HEK293T (cell line): ENCODE measurements at regions not wholly inside any gene's neighbourhood (a gene's known extent, or its start where the extent isn't known, plus 50 kb on each side); places are given as distances from the start of the nearest gene placed in this dataset.
"Not testable (repeated sequence)": the region's sequence is repeated elsewhere in the genome, so short reads cannot be mapped to it uniquely, and the experiment has no call there.

Experiments
- ARNT ChIP-seq: fragments of 450-650 bp; IDR thresholded peaks from 2 replicates; pipeline ENCODE4 v1.6.1; 2017; ENCODE audit warnings: mild to moderate bottlenecking
- BHLHE40 ChIP-seq: fragments of 450-650 bp; IDR thresholded peaks from 2 replicates; pipeline ENCODE4 v1.6.1; 2016; ENCODE audit warnings: mild to moderate bottlenecking, moderate library complexity, borderline replicate concordance
- ELF4 ChIP-seq: fragments of 450-650 bp; IDR thresholded peaks from 2 replicates; pipeline ENCODE4 v1.6.1; 2017; ENCODE audit warnings: antibody characterized with exemption
- FOXA1 ChIP-seq: fragments of 450-650 bp; IDR thresholded peaks from 2 replicates; pipeline ENCODE4 v1.6.1; 2016; ENCODE audit warnings: mild to moderate bottlenecking
- FOXM1 ChIP-seq: fragments of 450-650 bp; IDR thresholded peaks from 2 replicates; pipeline ENCODE4 v1.6.1; 2017; ENCODE audit warnings: mild to moderate bottlenecking, borderline replicate concordance
- HDGF ChIP-seq: fragments of 450-650 bp; IDR thresholded peaks from 2 replicates; pipeline ENCODE4 v1.6.1; 2017; ENCODE audit warnings: antibody characterized with exemption, borderline replicate concordance
- L3MBTL2 ChIP-seq: fragments of 450-650 bp; conservative IDR thresholded peaks from 2 replicates; pipeline ENCODE4 v1.6.1; 2016; ENCODE audit warnings: mild to moderate bottlenecking
- NFRKB ChIP-seq: fragments of 450-650 bp; IDR thresholded peaks from 2 replicates; pipeline ENCODE4 v1.6.1; 2016; ENCODE audit warnings: mild to moderate bottlenecking, moderate library complexity
- SUZ12 ChIP-seq: fragments of 450-650 bp; IDR thresholded peaks from 2 replicates; pipeline ENCODE4 v1.6.1; 2016; ENCODE audit warnings: mild to moderate bottlenecking
- TARDBP ChIP-seq: fragments of 450-650 bp; IDR thresholded peaks from 2 replicates; pipeline ENCODE4 v1.6.1; 2016
- ZNF384 ChIP-seq: fragments of 450-650 bp; IDR thresholded peaks from 2 replicates; pipeline ENCODE4 v1.6.1; 2016
- TF ChIP-seq, protein P1 (sequence below): fragments of 450-650 bp; IDR thresholded peaks from 2 replicates; pipeline ENCODE4 v1.6.1; 2016

DNA sequence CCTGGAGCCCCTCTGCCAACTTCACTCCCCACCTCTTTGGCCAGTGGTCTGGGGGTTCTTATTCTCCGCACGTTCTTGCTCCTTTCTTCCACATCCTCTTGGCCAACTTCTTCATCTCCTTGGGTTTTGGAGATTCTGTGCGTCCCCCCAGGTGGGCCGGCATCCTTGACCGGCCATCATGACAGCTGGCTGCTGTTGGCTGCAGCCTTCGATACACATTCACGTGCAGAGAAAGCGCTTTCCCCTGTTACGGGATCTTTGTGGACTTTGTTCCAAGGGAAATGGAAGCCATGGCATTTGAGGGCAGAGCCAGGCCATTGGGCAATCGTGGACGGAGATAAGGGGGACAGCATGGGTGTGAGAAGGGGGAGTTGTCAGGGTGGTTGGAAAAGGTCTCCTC, 241.1 kb upstream of the HDAC4 start:
- not testable (repeated sequence) for TF ChIP-seq L3MBTL2, BHLHE40, ZNF384, ARNT, SUZ12, TARDBP, NFRKB, FOXM1, ELF4, HDGF, FOXA1
- TF ChIP-seq, protein P1, sequence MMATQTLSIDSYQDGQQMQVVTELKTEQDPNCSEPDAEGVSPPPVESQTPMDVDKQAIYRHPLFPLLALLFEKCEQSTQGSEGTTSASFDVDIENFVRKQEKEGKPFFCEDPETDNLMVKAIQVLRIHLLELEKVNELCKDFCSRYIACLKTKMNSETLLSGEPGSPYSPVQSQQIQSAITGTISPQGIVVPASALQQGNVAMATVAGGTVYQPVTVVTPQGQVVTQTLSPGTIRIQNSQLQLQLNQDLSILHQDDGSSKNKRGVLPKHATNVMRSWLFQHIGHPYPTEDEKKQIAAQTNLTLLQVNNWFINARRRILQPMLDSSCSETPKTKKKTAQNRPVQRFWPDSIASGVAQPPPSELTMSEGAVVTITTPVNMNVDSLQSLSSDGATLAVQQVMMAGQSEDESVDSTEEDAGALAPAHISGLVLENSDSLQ, result not testable (repeated sequence)
